ENCODE measurements at regions not wholly inside any gene's neighbourhood (a gene's known extent, or its start where the extent isn't known, plus 50 kb on each side); places are given as distances from the start of the nearest gene placed in this dataset.
"Not testable (repeated sequence)": the region's sequence is repeated elsewhere in the genome, so short reads cannot be mapped to it uniquely, and the experiment has no call there.

DNA sequence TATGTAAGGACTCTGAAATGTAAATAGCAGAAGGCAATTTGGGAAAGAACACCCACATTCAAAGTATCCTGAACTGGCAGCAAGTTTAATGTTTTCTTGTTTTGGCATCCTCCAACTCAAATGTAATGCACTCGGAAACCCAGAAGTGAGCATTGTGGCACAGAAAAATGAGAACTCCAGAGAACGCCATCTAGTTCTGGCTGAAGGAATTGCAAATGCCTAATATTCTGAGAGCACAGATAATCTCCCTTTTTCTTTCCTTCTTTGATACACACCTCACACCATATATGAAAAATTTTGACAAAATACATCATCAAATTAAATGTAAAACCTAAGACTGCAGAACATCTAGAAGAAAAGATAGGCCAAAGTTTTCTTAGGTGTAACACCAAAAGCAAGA lies 52.1 kb downstream of the PWWP3B start:
- DNase-seq = no peak

GRCh38 chrX:106243376-106243775 lies 75.3 kb downstream of the PWWP3B start:
- no peak for DNase-seq

DNA sequence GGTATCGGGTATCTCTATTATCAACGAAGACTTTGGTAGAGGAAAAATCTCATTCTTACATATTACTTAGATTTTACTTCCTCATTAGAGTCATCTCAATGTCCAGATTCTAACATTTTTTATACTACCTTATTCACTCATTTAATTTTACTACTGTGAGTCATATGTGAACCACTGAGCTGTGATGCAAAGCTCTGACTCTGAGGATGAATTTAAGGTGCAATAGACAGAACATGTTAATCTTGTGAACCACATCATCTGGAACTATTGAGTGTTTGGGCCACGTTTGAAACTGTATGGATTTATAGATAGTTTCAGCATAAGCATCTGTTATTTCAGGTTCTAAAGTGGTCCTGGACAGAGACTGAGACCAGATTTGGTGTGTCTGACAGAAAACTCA lies 78.4 kb downstream of the PWWP3B start:
- DNase-seq = no peak

- DNase-seq = no peak
Measured at GRCh38 chrX:106247162-106247561, 79.1 kb downstream of the PWWP3B start.

DNA sequence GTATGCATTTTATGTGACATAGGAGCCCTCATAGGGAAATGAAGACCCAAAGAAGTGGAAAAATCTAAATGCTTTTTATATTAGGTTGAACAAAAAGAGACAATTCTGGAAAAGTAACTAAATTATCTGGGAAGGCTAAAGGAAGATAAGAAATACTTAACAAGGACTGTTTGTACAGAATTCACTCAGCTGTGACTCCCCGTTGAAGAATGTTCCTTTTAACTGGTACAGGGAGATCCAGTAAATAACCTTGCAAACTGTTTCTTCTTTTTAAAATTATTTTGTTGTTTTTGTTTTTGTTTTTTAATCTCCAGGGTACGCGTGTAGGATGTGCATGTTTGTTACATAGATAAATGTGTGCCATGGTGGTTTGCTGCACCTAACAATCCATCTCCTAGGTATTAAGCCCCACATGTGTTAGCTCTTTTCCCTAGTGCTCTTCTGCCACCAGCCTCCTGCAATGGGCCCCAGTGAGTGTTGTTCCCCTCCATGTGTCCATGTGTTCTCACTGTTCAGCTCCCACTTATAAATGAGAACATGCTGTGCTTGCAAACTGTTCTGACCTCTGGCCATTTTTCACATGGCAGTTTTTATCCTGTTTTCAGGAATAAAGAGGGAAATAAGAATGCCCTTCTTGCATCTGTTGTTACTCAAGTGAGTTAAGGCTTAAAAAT lies 81.7 kb downstream of the PWWP3B start:
- no peak for DNase-seq

DNA sequence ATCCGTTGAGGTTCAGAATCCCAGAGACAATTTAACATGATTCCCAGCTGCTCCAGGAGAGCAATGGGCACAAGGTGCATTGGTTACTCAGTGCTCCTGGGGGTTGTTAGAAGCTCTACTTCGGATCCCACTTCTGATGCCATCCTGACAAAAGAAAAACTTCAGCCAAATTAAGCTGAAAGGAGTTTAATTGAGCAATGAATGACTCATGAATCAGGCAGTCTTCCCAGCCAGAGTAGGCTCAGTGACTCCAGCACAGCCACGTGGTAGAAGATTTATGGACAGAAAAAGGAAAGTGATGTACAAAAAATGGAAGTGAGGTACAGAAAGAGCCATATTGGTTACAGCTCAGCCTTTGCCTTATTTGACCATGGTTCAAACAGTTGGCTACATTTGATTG lies 95.7 kb downstream of the PWWP3B start:
- no peak for DNase-seq

- DNase-seq = not testable (repeated sequence)
Measured at GRCh38 chrX:106273947-106274587, 106.0 kb downstream of the PWWP3B start.

GRCh38 chrX:106275172-106275571 lies 107.1 kb downstream of the PWWP3B start:
- not testable (repeated sequence) for DNase-seq

DNA sequence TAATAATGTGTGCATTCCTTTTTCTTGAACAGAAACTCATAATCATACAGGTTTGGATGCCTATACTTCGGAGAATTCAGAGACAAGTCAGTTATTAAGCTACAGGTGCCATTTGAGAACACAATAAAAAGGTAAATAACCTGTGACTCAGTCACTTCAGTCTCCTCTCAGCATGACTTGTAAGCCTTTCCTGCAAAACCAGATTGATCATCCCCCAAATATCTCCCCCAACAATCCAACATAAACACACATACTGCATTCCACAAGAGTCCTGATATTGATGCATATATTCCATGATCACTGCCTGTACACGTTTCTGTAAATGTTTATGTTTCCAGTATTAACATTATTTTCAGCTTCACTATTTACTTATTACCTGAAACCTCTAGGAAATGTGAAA lies 110.8 kb downstream of the PWWP3B start:
- DNase-seq = no peak

DNA sequence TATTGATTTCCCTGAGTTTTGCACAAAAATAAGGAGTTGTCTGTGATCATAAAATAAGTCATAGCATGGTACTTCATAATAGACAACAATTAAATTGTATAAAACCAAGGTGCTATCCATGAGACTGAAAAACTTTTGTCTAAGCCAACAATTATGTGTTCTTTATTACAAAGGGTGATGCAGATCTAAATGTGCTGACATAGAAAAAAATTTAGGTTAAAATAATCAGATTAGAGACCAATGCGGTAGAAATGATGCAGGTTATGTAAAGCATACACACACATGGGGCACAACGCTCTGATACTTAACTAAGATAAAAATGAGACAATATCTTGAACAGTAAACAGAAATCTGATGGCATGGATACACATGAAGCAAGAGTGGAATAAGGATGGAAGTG lies 113.3 kb downstream of the PWWP3B start:
- DNase-seq = no peak

DNA sequence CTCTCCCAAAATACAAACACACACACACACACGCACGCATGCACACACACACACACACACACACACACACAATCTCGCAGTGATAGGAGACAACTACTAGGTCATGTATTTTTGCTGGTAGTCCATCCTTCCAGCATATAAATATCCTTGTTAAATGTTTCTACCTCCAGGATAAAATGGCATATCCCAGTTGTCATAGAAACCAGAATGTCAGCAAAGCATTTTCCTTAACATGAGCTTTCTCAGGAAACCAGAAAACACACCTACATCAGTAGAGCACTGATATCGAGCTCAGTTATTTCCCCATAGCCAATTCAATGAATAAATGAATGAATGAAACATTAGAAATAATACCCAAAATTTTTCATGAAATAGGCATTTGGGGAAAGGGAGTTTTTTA lies 115.7 kb downstream of the PWWP3B start:
- DNase-seq = no peak

DNA sequence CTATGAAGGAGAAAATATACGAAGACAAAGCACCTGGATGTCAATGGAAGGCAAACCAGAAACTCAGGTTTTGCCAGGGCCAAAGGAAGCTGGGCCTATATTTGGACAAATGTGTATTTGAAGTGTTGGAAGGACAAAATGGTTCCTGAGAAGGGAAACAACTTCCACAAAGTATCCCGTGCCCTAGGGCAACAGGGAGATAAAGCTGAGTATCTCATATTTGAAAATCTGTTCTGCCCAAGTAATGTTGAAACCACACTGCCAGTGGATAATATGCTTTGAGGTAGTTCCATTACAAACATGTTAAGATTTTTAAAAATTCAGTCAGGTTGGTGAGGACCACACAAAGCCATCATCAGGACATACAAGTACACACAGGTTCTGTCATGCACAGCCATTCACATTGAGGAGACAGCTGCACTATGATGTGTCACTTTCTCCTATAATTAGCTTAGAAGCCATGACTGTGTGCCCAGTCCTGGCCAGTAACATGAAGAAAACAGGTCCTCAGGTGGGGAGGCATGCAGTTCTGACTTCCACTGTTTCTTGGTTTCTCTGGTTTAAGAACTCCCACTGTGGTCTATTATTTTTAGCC lies 116.4 kb downstream of the PWWP3B start:
- DNase-seq = no peak

- DNase-seq = no peak
Measured at GRCh38 chrX:106286053-106286650, 118.0 kb downstream of the PWWP3B start.

GRCh38 chrX:106290778-106291177 lies 122.7 kb downstream of the PWWP3B start:
- DNase-seq = not testable (repeated sequence)

DNA sequence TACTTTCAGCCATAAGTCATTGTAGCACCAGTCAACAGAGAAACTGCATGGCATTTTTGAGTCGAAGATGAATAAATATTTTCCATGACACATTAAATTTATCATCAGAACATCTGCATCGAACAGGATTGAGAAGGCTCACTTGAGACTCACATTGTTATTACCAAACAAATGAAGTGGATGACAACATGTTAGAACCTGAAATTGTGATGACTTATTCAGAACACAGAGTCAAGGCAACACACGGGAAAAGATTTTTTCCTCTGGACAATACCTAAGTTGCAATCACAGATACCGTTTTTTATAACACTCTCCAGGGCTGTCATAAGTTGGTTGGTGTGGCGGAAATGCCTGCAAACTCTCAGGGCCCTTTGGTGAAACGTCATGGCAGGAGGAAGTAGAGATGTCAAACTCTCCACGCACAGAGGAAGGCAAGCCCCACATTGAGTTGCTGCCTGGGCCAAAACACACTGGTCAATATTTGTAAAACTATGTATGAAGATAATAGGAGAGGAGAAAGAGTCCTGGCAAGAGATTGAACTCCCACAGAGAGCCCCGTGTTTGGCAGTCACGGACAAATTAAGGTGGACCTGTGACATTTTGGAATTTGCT lies 123.8 kb downstream of the PWWP3B start:
- DNase-seq = not testable (repeated sequence)

DNA sequence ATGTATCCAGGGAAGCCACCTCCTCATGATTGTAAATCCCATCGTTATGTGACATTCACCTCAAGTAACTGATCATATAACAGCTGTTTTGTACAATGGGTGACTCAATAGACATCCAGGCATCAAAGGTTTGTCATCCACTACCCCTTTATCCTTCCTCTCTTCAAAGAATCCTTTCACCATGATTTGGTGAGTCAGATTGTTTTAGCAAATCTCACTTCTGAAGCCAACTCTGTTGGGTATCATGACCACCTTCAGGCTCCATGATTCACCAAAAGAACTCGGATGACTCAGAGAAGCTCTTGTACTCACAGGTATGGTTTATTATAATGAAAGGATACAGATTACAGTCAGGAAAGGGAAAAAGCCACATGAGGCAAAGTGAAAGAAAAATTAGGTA lies 132.1 kb downstream of the PWWP3B start:
- DNase-seq = no peak

GRCh38 chrX:106300656-106301055 lies 132.6 kb downstream of the PWWP3B start:
- no peak for DNase-seq

DNA sequence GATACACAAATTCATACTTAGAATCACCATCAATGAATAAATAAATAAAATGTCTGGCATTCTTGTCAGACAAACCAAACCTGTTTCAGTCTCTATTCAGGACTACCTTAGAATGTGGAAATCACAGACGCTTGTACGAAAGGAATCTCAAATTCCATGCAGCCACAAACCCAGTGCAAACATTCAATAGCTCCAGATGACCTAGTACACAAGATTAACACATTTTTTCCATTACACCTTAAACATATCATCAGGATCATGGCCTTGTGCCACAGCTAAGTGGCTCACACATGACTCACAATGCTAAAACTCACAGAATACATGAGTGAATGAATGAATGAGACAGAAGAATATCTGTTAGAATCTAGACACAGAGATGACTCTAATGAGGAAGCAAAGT lies 134.2 kb downstream of the PWWP3B start:
- no peak for DNase-seq

DNA sequence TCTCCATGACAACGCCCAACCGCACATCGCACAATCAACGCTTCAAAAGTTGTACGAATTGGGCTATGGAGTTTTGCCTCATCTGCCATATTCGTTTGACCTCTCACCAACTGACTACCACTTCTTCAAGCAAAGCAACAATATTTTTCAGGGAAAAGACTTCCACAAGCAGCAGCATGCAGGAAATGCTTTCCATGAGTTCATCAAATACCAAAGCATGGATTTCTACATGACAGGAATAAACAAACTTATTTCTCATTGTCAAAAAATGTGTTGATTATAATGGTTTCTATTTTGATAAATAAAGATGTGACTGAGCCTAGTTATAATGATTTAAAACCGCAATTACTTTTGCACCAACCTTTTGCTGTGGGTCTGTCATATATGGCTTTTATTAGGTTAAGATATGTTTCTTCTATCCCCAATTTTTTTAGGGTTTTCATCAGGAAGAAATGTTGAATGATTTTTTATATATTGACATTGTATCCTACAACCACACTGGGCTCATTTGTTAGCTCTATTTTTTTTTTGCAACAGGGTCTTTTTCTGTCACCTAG lies 138.4 kb downstream of the PWWP3B start:
- no peak for DNase-seq

DNA sequence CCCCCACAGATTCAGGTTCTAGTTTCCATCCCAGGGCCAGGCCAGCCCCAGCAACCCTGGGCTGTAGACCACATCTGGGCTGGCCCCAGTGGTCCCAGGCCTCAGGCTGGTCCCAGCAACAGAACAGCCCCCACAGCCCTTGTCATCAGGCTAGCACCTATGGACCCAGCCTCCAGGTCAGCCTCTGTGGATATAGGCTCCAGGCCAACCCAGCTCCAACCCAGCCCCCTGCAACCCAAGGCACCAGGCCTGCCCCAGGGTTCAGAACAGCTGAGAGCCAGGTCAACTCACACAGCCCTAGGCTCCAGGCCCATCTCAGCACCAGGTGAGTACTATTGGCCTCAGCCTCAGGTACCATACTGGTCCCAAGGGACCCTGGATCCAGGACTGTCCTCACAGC lies 155.3 kb downstream of the PWWP3B start:
- no peak for DNase-seq

- DNase-seq = no peak
Measured at GRCh38 chrX:106331606-106332005, 163.5 kb downstream of the PWWP3B start.

- DNase-seq = no peak
Measured at GRCh38 chrX:106341823-106342222, 173.7 kb downstream of the PWWP3B start.

- no peak for DNase-seq
Measured at GRCh38 chrX:106356580-106356979, 188.5 kb downstream of the PWWP3B start.

Measured in suppressor macrophage treated with lipopolysaccharide for 4 hours (primary cell).